HG03025 (cell line): ENCODE measurements at regions not wholly inside any gene's neighbourhood (a gene's known extent, or its start where the extent isn't known, plus 50 kb on each side); places are given as distances from the start of the nearest gene placed in this dataset.
"Not testable (repeated sequence)": the region's sequence is repeated elsewhere in the genome, so short reads cannot be mapped to it uniquely, and the experiment has no call there.

Experiments
- ATAC-seq: cut with Tn5 transposase; IDR thresholded peaks from one replicate; pipeline ENCODE4 v1.9.1; 2021; ENCODE audit warnings: mild to moderate bottlenecking, moderate library complexity; ENCODE audit not compliant: unreplicated experiment, low FRiP score

GRCh38 chr3:82133070-82133606 is 371.7 kb upstream of the GBE1 start:
- ATAC-seq = peak; percentile 85

GRCh38 chr3:82132210-82133069 is 371.0 kb upstream of the GBE1 start:
- no peak for ATAC-seq

GRCh38 chr3:82130046-82130445 is 368.6 kb upstream of the GBE1 start:
- no peak for ATAC-seq

- no peak for ATAC-seq
Observed at GRCh38 chr3:82129221-82129801, 367.9 kb upstream of the GBE1 start.

GRCh38 chr3:82128271-82128670 is 366.8 kb upstream of the GBE1 start:
- ATAC-seq = no peak

- no peak for ATAC-seq
Observed at GRCh38 chr3:82122554-82123345, 361.3 kb upstream of the GBE1 start.

- ATAC-seq = no peak
Observed at GRCh38 chr3:82114589-82114988, 353.1 kb upstream of the GBE1 start.

GRCh38 chr3:82110721-82111120 is 349.3 kb upstream of the GBE1 start:
- ATAC-seq = not testable (repeated sequence)

- ATAC-seq = no peak
Observed at GRCh38 chr3:82103241-82103640, 341.8 kb upstream of the GBE1 start.

GRCh38 chr3:82100378-82100777 is 338.9 kb upstream of the GBE1 start:
- ATAC-seq = no peak

- ATAC-seq = no peak
Observed at GRCh38 chr3:82093641-82094040, 332.2 kb upstream of the GBE1 start.

GRCh38 chr3:82088749-82089148 is 327.3 kb upstream of the GBE1 start:
- peak; percentile 91 for ATAC-seq

GRCh38 chr3:82087958-82088357 is 326.5 kb upstream of the GBE1 start:
- ATAC-seq = no peak

- ATAC-seq = no peak
Observed at GRCh38 chr3:82085851-82086475, 324.5 kb upstream of the GBE1 start.

- ATAC-seq = no peak
Observed at GRCh38 chr3:82085356-82085755, 323.9 kb upstream of the GBE1 start.

GRCh38 chr3:82084824-82085223 is 323.4 kb upstream of the GBE1 start:
- ATAC-seq = no peak

GRCh38 chr3:82082796-82083195 is 321.4 kb upstream of the GBE1 start:
- no peak for ATAC-seq

GRCh38 chr3:82081351-82081750 is 319.9 kb upstream of the GBE1 start:
- ATAC-seq = no peak

GRCh38 chr3:82080792-82081191 is 319.3 kb upstream of the GBE1 start:
- no peak for ATAC-seq

- ATAC-seq = no peak
Observed at GRCh38 chr3:82080261-82080660, 318.8 kb upstream of the GBE1 start.
